ENCODE measurements at regions not wholly inside any gene's neighbourhood (a gene's known extent, or its start where the extent isn't known, plus 50 kb on each side); places are given as distances from the start of the nearest gene placed in this dataset.
A peak's percentile ranks its signal among the peaks of the same experiment; 100 is the strongest.

GRCh38 chr14:42192738-42193653 lies 586.3 kb downstream of the LRFN5 start:
- peak; percentile 80 for DNase-seq (ENCODE audit: low spot score)

DNA sequence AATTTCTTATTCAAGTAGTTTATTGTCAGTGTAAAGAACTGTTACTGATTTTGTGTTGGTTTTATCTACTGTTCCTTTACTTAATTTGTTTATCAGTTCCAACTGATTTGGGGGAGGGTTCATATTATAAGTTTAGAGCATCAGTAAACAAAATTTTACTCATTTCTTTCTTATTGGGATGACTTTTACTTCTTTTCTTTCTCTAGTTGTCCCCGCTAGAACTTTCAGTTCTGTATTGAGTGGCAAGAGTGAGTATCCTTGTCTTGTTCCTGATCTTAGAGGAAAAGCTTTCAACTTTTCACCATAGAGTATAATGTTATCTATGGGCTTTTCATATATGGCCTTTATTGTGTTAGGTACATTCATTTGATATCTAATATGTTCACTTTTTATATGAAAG lies 584.1 kb downstream of the LRFN5 start:
- DNase-seq (ENCODE audit: low spot score): no peak

- no peak for DNase-seq (ENCODE audit: low spot score)
These were observed 581.2 kb downstream of the LRFN5 start for GRCh38 chr14:42187846-42188245.

GRCh38 chr14:42185718-42186117 lies 579.0 kb downstream of the LRFN5 start:
- no peak for DNase-seq (ENCODE audit: low spot score)

- no peak for DNase-seq (ENCODE audit: low spot score)
These were observed 567.7 kb downstream of the LRFN5 start for GRCh38 chr14:42174357-42174756.

GRCh38 chr14:42173206-42173605 lies 566.5 kb downstream of the LRFN5 start:
- DNase-seq (ENCODE audit: low spot score): no peak

DNA sequence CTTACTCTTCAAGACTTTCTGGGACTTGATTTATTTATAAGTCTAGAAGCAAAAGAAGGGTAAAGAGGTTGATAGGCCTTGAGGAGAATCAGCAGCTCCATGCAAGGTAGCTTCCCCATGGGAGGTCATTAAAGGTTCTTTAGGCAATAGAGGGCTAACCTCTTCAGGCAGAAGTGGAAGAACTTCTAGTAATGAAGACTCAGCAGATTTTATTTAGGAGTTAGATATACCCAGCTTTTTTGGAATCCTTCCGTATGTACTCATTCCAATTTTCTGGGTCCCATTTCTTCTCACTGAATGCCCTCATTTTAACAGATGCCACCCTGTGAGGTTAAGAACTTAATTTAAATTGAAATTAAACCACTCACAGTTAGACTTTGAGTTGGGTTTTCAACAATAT lies 565.6 kb downstream of the LRFN5 start:
- no peak for DNase-seq (ENCODE audit: low spot score)

DNA sequence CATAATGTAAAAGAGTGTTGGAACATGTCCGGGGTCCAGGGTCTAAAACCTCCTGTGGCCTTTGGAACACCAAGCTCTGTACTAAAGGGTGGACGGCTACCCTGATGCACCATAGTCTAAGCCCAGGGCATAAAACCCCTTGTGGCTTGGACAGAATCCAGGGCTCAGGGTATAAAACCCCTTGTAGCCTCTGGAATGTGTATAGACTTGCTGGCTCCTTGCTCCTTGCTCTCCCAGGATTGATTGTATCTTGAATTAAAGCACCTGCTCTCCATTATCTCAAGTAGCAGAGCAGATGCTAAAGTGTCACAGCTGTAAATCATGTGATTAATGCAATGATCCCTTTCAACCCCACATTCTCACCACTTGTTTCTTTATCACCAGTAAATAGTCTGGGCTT lies 556.5 kb downstream of the LRFN5 start:
- DNase-seq (ENCODE audit: low spot score): no peak

DNA sequence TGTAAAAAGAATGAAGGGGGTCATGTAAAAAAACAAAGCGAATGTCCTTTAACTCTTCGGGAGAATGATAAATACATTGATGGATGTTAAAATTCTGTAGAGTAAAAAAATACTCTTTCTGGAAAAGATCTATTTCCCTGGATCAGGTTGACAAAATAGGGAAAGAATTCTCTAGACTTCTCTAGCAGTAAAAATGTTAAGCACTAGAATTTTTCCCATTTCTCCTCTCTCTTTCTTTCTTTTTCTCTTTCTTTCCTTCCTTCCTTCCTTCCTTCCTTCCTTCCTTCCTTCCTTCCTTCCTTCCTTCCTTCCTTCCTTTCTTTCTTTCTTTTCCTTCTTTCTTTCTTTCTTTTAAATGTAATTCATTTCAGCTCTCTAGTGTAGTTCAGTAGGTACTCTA lies 552.5 kb downstream of the LRFN5 start:
- no peak for DNase-seq (ENCODE audit: low spot score)

- no peak for DNase-seq (ENCODE audit: low spot score)
These were observed 543.1 kb downstream of the LRFN5 start for GRCh38 chr14:42149609-42150261.

GRCh38 chr14:42145766-42146165 lies 539.1 kb downstream of the LRFN5 start:
- DNase-seq (ENCODE audit: low spot score): no peak

- no peak for DNase-seq (ENCODE audit: low spot score)
These were observed 536.4 kb downstream of the LRFN5 start for GRCh38 chr14:42143114-42143513.

DNA sequence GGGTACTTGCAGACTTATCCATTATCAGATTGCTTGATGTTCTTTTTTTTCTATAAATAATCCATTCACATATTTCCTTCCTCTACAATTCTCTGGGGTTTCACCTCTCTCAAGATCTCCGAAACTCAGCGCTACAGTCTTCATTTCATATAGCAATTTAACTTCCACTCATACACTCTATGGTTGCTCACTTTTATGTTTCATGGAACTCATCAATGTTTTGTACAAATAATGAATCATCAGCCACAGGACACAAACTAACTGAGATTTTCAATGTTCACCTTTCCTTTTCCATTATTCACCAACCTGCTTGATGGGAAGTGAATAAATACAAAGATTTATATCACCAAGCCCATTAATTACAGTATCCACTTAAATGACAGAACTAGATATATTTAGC lies 534.7 kb downstream of the LRFN5 start:
- DNase-seq (ENCODE audit: low spot score): no peak

- DNase-seq (ENCODE audit: low spot score): no peak
These were observed 534.2 kb downstream of the LRFN5 start for GRCh38 chr14:42140831-42141279.

- no peak for DNase-seq (ENCODE audit: low spot score)
These were observed 533.3 kb downstream of the LRFN5 start for GRCh38 chr14:42140001-42140400.

- no peak for DNase-seq (ENCODE audit: low spot score)
These were observed 531.7 kb downstream of the LRFN5 start for GRCh38 chr14:42138406-42138805.

DNA sequence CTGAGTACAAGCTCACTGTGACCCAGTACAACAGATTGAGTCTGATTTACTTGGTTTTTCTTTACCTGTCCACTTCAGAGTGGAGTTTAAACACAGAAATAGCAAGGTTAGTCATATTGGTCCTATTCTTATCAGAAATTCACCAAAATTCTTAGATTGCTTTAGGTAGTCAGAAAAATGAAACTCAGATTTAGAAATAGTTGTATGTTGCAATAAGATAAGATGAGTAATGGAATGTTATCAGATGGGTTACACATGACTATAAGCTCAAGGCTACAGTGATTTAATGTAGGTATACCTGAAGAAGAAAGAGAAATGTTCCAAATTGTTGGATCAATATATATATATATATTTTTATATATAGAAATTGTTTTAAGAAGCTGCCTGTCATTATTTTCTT lies 524.1 kb downstream of the LRFN5 start:
- no peak for DNase-seq (ENCODE audit: low spot score)

DNA sequence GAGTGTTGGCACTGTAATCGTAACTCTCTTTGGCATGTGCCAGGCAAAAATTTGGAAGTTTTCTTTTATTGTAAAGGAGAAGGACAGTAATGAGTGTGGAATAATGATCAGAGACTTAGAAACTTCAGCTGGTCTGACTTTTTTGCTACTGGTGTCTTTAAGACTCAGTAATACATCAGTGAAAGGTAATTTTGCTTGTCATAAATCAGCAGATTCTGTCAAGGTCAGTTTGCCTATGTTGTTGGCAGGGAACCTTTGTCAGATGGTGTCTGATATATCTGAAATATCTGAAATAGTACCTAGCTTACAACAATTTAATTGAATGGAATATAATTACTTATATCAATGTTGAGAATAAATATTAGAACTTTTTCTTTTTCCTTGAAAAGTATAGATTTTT lies 516.9 kb downstream of the LRFN5 start:
- DNase-seq (ENCODE audit: low spot score): no peak

GRCh38 chr14:42113358-42114069 lies 506.8 kb downstream of the LRFN5 start:
- DNase-seq (ENCODE audit: low spot score): no peak

DNA sequence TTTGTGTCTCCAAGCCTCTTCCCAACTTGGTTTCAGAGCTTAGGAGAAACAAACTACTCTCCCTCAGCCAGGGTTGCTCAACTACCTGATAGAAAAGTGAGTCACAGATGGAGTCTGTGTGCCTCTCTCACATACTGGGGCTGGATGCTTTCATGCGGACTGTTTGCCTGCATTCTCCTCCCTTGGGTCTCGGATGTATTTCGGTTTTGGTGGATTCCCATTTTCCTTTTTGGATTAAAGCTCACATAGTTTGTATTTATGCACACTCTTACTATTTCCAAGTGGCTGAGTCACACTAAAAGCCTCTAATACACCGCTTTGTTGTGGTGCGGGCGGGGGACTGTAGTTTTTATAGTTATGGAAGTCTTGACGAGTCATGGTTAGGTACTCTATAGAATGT lies 505.4 kb downstream of the LRFN5 start:
- DNase-seq (ENCODE audit: low spot score): peak; percentile 3

DNA sequence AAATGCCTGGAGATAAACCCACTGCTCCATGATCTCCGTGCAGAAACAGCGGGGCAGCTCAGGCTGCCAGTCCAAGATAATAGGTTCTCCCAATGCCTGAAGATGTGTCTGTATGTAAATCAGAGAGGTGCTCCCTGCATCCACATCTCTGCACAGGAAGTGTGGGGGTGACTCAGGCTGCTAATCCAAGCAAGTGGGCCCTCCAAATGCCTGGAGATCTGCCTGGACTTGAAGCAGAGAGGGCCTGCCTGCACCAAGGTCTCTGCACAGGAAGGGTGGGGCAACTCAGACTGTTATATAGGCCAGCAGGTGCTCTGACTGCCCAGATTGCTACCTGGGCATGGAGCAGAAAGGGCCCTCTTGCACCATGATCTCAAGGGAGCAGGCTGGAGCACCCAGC lies 504.7 kb downstream of the LRFN5 start:
- no peak for DNase-seq (ENCODE audit: low spot score)

DNA sequence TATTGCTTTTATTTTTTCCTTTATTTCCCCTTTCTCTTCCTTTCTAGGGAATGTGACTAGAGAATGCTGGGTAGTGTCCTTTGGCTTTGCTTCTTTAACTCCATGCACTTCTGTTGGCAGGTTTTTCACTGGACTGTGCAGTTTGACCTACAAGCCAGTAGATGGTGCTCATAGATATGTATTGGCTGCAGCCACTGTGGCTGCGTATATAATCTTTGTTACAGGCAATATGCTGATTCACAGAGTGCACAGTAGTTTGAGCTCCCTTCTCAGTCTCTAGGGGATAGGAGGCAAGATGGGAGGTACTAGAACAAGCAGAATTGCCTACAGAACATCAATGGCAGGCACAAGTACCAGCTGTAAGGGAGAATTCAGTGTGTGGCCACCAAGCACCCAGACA lies 503.5 kb downstream of the LRFN5 start:
- DNase-seq (ENCODE audit: low spot score): peak; percentile 28

DNA sequence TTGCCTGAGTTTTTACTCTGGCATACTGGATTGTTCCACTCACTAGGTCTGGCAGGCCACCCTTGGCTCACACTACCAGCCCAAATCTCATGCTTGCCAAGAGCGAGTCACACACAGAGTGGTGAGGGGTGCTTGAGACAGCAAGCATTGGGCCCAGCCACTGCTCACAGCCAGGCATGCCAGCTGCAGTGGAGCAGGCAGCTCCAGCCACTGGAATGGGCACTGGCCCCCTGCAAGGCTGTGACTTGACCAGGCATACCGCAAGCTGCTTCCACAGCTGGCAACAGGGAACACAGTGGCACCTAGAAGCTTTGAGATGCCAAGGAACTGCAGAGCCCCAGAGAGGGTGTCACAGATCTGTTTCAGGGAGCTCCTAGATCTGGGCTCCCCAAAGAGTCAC lies 488.5 kb downstream of the LRFN5 start:
- DNase-seq (ENCODE audit: low spot score): no peak
